GM12878 (cell line): ENCODE measurements at regions not wholly inside any gene's neighbourhood (a gene's known extent, or its start where the extent isn't known, plus 50 kb on each side); places are given as distances from the start of the nearest gene placed in this dataset.

Source experiments
- NFIC ChIP-seq: IDR thresholded peaks from 2 replicates; pipeline ENCODE4 v1.6.1; 2012; ENCODE audit warnings: low read depth, mild to moderate bottlenecking, inconsistent platforms, low read length, moderate library complexity
- POLR2A ChIP-seq: IDR thresholded peaks from 2 replicates; pipeline ENCODE4 v1.6.1; 2011; ENCODE audit warnings: low read depth, mild to moderate bottlenecking, low read length

GRCh38 chr7:81175275-81175940 is 256.6 kb upstream of the SEMA3C start:
- TF ChIP-seq NFIC = no peak
- no peak for TF ChIP-seq POLR2A
